ENCODE measurements at regions not wholly inside any gene's neighbourhood (a gene's known extent, or its start where the extent isn't known, plus 50 kb on each side); places are given as distances from the start of the nearest gene placed in this dataset.
A peak's percentile ranks its signal among the peaks of the same experiment; 100 is the strongest.

- Histone ChIP-seq H3K9me3 (ENCODE audit: control insufficient read depth, insufficient read depth, low read length) (no peaks in the 10 kb centered on the region), H3K23ac (ENCODE audit: low read depth, low read length) (no peak overlapping the region), H2BK120ac (ENCODE audit: low read depth, low read length) (no peak overlapping the region), H3K14ac (replicated peaks; ENCODE audit: low read depth, low read length) (0 out of 2 replicates have a peak overlapping the region, but pooled peaks have one; percentile 39), H2BK5ac (ENCODE audit: low read depth, low read length, poor library complexity, severe bottlenecking) (no peak overlapping the region), H3K36me3 (ENCODE audit: control insufficient read depth, insufficient read depth, low read length) (no peaks in the 10 kb centered on the region), H2BK15ac (ENCODE audit: low read depth, low read length) (no peak overlapping the region), H4K91ac (ENCODE audit: insufficient read depth, low read depth, low read length) (no peak overlapping the region), H2BK20ac (ENCODE audit: low read depth, low read length) (no peak overlapping the region), H2AK9ac (replicated peaks; ENCODE audit: low read depth, low read length, poor library complexity) (no peak overlapping the region), H3K9ac (ENCODE audit: low read depth, low read length) (no peak overlapping the region), H3K27ac (ENCODE audit: insufficient read depth, low read length) (no peak overlapping the region), H3K4me3 (ENCODE audit: insufficient read depth, low read depth, low read length) (no peak overlapping the region), H3K18ac (ENCODE audit: low read depth, low read length) (no peak overlapping the region), H3K4me2 (ENCODE audit: low read depth, low read length) (no peak overlapping the region), H2AK5ac (ENCODE audit: low read depth, low read length) (no peak overlapping the region), H3K4ac (ENCODE audit: low read depth, low read length) (no peak overlapping the region), H3K56ac (ENCODE audit: extremely low read depth, insufficient read depth, low read length) (no peak overlapping the region), H3K4me1 (ENCODE audit: control insufficient read depth, insufficient read depth, low read length) (peaks cover 1% of the 10 kb centered on the region; the same call in 1 of the 2 replicates), H2AFZ (replicated peaks; ENCODE audit: low read length, poor library complexity) (no peak overlapping the region), H3K27me3 (ENCODE audit: control insufficient read depth, insufficient read depth, low read length) (no peaks in the 10 kb centered on the region), H4K8ac (ENCODE audit: low read depth in 2 of 2, low read length in 2 of 2) (no peak overlapping the region), H3K9me1 (ENCODE audit: insufficient read depth, low read length) (no peaks in the 10 kb centered on the region; the same call in 1 of the 2 replicates), H4K5ac (ENCODE audit: low read depth, low read length) (no peak overlapping the region), H3K79me1 (ENCODE audit: low read depth in 1 of 2, low read length in 2 of 2) (no peaks in the 10 kb centered on the region), H4K20me1 (ENCODE audit: insufficient read depth, low read length) (no peaks in the 10 kb centered on the region)
- no peak for TF ChIP-seq FOS (IDR thresholded peaks at IDR 0.05; ENCODE audit: low read depth, low read length)
- no peak for TF ChIP-seq CHD1 (IDR thresholded peaks at IDR 0.05; ENCODE audit: low read depth, low read length)
- CTCF ChIA-PET = interaction anchor here (0.6 kb wide), 1 partner anchor 1249 kb away, joined by 8 read pairs; no protein-coding TSS in a partner anchor
- intact Hi-C loops (cut with micrococcal nuclease) (no loop called here), in situ Hi-C loops (cut with MboI; ENCODE audit: low sequenced_read_pairs) (loop anchor here (25.0 kb wide), 1 partner anchor 1166 kb away; the partner anchor contains the start of genes CHD9 and CHD9NB), dilution Hi-C loops (cut with HindIII; ENCODE audit: low sequenced_read_pairs, unreplicated experiment) (no loop called here)
- DNase-seq (no peak), ATAC-seq (ENCODE audit: low read depth) (no peak)
- no TSS peak for BruUV-seq (replicated peaks)
- WGBS, 2 experiments (ENCODE audit: extremely low coverage in 2 of 2, insufficient read length in 1 of 2) = no CpG with 5 or more reads among the region's 2 CpGs
- POLR2A ChIA-PET (ENCODE audit: unreplicated experiment) = no interaction called here
Observed at GRCh38 chr16:51896013-51896412, 650.9 kb downstream of the TOX3 start.

Measured in IMR-90 (cell line).